PC-3 (cell line): ENCODE measurements at regions not wholly inside any gene's neighbourhood (a gene's known extent, or its start where the extent isn't known, plus 50 kb on each side); places are given as distances from the start of the nearest gene placed in this dataset.

Source experiments
- ATAC-seq: fragments of 200-7000 bp; cut with Tn5 transposase; 2 replicates; pipeline ENCODE4 v1.9.1; 2020; ENCODE audit warnings: mild to moderate bottlenecking, moderate library complexity
- BruUV-seq: library from RNA; stranded (reverse); fragments of 400-500 nt; replicated peaks from 2 replicates; lab custom pipeline; 2021; lab: Mats Ljungman, UMichigan
- CTCF ChIA-PET: fragments of 300-600 bp; sonication (Branson Sonifier 250); formaldehyde crosslinking; loops from one replicate; lab custom pipeline; 2022; ENCODE audit warnings: antibody characterized with exemption; lab: Charles Lee
- POLR2A ChIA-PET: fragments of 300-600 bp; sonication (Branson Sonifier 250); formaldehyde crosslinking; loops from one replicate; lab custom pipeline; 2022; ENCODE audit warnings: antibody characterized with exemption; ENCODE audit not compliant: unreplicated experiment; lab: Charles Lee
- DNase-seq: peaks from one replicate; pipeline ENCODE4 v3.0.0-alpha.2; 2015
- H2AFZ ChIP-seq: fragments of 300-600 bp; sonication (generic); 2 replicates; pipeline ENCODE4 v1.6.0; 2016; ENCODE audit warnings: antibody characterized with exemption, low read length
- H3F3A ChIP-seq: fragments of 300-600 bp; sonication (generic); one replicate; pipeline ENCODE4 v1.6.0; 2017; ENCODE audit warnings: antibody characterized with exemption, low read length, control low read depth, mild to moderate bottlenecking; ENCODE audit not compliant: unreplicated experiment
- H3K27ac ChIP-seq: fragments of 300-600 bp; sonication (generic); 2 replicates; pipeline ENCODE4 v1.5.1; 2016; ENCODE audit warnings: mild to moderate bottlenecking, low read length
- H3K27me3 ChIP-seq: fragments of 300-600 bp; sonication (generic); 2 replicates; pipeline ENCODE4 v1.6.1; 2016; ENCODE audit warnings: low read length, mixed read lengths
- H3K36me3 ChIP-seq: fragments of 300-600 bp; sonication (generic); 2 replicates; pipeline ENCODE4 v1.6.1; 2016; ENCODE audit warnings: low read depth, mixed run types, low read length, mixed read lengths
- H3K4me1 ChIP-seq: fragments of 300-600 bp; sonication (generic); 2 replicates; pipeline ENCODE4 v1.5.1; 2016; ENCODE audit warnings: low read length; ENCODE audit not compliant: insufficient read depth
- H3K4me2 ChIP-seq: fragments of 300-600 bp; sonication (generic); 2 replicates; pipeline ENCODE4 v1.6.0; 2016; ENCODE audit warnings: low read length
- H3K4me3 ChIP-seq: fragments of 300-600 bp; sonication (generic); 2 replicates; pipeline ENCODE4 v1.5.1; 2016; ENCODE audit warnings: mild to moderate bottlenecking, low read length, mixed read lengths
- H3K79me2 ChIP-seq: fragments of 300-600 bp; sonication (generic); 2 replicates; pipeline ENCODE4 v1.6.1; 2017; ENCODE audit warnings: low read length, mixed read lengths
- H3K9ac ChIP-seq: fragments of 300-600 bp; sonication (generic); 2 replicates; pipeline ENCODE4 v1.6.0; 2016; ENCODE audit warnings: mild to moderate bottlenecking, low read length
- H3K9me2 ChIP-seq: fragments of 300-600 bp; sonication (generic); replicated peaks from 2 replicates; pipeline ENCODE4 v1.6.1; 2016; ENCODE audit warnings: mixed run types, low read length, mixed read lengths
- H3K9me3 ChIP-seq: fragments of 300-600 bp; sonication (generic); 2 replicates; pipeline ENCODE4 v1.6.1; 2016; ENCODE audit warnings: low read length, mixed read lengths
- H4K20me1 ChIP-seq: fragments of 300-600 bp; sonication (generic); 2 replicates; pipeline ENCODE4 v1.6.1; 2016; ENCODE audit warnings: low read length, mixed read lengths
- EZH2 ChIP-seq: fragments of 300-600 bp; sonication (generic); IDR thresholded peaks from one replicate; pipeline ENCODE4 v1.6.1; 2017; ENCODE audit warnings: antibody characterized with exemption, mild to moderate bottlenecking, low read length; ENCODE audit not compliant: unreplicated experiment
- EZH2phosphoT487 ChIP-seq: fragments of 300-600 bp; sonication (generic); IDR thresholded peaks from 2 replicates; pipeline ENCODE4 v1.6.1; 2018; ENCODE audit warnings: mild to moderate bottlenecking, antibody characterized with exemption, low read length, borderline replicate concordance
- intact Hi-C: fragments of 100-400 bp; cut with micrococcal nuclease; formaldehyde crosslinking; loops from 2 replicates; pipeline ENCODE4 v1.9.0; 2023
- TF ChIP-seq, protein P1 (sequence below): fragments of 300-600 bp; sonication (generic); conservative IDR thresholded peaks from 2 replicates; pipeline ENCODE4 v1.5.1; 2017; ENCODE audit warnings: antibody characterized with exemption, low read depth, mild to moderate bottlenecking, low read length

GRCh38 chr11:112650527-112650926, 310.7 kb upstream of the NCAM1 start:
- Histone ChIP-seq H3K9me3 (no peaks in the 10 kb centered on the region), H3K9me2 (no peaks in the 10 kb centered on the region), H3K4me1 (no peaks in the 10 kb centered on the region), H3K9ac (no peak overlapping the region), H4K20me1 (no peaks in the 10 kb centered on the region), H3F3A (no peaks in the 10 kb centered on the region), H3K36me3 (no peaks in the 10 kb centered on the region), H3K4me3 (no peak overlapping the region), H3K27ac (no peak overlapping the region), H2AFZ (no peak overlapping the region), H3K27me3 (no peaks in the 10 kb centered on the region), H3K4me2 (no peak overlapping the region), H3K79me2 (no peaks in the 10 kb centered on the region)
- TF ChIP-seq EZH2 = no peak
- TF ChIP-seq EZH2phosphoT487 = no peak
- TF ChIP-seq, protein P1, sequence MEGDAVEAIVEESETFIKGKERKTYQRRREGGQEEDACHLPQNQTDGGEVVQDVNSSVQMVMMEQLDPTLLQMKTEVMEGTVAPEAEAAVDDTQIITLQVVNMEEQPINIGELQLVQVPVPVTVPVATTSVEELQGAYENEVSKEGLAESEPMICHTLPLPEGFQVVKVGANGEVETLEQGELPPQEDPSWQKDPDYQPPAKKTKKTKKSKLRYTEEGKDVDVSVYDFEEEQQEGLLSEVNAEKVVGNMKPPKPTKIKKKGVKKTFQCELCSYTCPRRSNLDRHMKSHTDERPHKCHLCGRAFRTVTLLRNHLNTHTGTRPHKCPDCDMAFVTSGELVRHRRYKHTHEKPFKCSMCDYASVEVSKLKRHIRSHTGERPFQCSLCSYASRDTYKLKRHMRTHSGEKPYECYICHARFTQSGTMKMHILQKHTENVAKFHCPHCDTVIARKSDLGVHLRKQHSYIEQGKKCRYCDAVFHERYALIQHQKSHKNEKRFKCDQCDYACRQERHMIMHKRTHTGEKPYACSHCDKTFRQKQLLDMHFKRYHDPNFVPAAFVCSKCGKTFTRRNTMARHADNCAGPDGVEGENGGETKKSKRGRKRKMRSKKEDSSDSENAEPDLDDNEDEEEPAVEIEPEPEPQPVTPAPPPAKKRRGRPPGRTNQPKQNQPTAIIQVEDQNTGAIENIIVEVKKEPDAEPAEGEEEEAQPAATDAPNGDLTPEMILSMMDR = no peak
- no TSS peak for BruUV-seq
- no peak for DNase-seq
- POLR2A ChIA-PET = no interaction called here
- intact Hi-C loops = no loop called here
- no peak for ATAC-seq
- CTCF ChIA-PET = no interaction called here

- TF ChIP-seq EZH2 = no peak
- no peak for TF ChIP-seq EZH2phosphoT487
- TF ChIP-seq, protein P1 = no peak
- Histone ChIP-seq H3K4me2 (no peak overlapping the region), H3K27me3 (no peaks in the 10 kb centered on the region), H3K9me2 (no peaks in the 10 kb centered on the region), H3F3A (no peaks in the 10 kb centered on the region), H3K9ac (no peak overlapping the region), H3K4me3 (no peak overlapping the region), H3K9me3 (no peaks in the 10 kb centered on the region), H2AFZ (no peak overlapping the region), H3K36me3 (no peaks in the 10 kb centered on the region), H4K20me1 (no peaks in the 10 kb centered on the region), H3K79me2 (no peaks in the 10 kb centered on the region), H3K4me1 (no peaks in the 10 kb centered on the region), H3K27ac (no peak overlapping the region)
- no peak for DNase-seq
- no peak for ATAC-seq
- CTCF ChIA-PET = no interaction called here
- POLR2A ChIA-PET = no interaction called here
- intact Hi-C loops = no loop called here
- BruUV-seq = no TSS peak
Observed at GRCh38 chr11:112651386-112651785, 309.8 kb upstream of the NCAM1 start.

- Histone ChIP-seq H3K27ac (no peak overlapping the region), H3K4me3 (no peak overlapping the region), H3K9ac (no peak overlapping the region), H3F3A (no peaks in the 10 kb centered on the region), H3K27me3 (no peaks in the 10 kb centered on the region), H3K36me3 (no peaks in the 10 kb centered on the region), H3K4me1 (no peaks in the 10 kb centered on the region), H3K9me3 (no peaks in the 10 kb centered on the region), H3K9me2 (no peaks in the 10 kb centered on the region), H3K79me2 (no peaks in the 10 kb centered on the region), H3K4me2 (no peak overlapping the region), H2AFZ (no peak overlapping the region), H4K20me1 (no peaks in the 10 kb centered on the region)
- no peak for TF ChIP-seq EZH2
- TF ChIP-seq, protein P1 = no peak
- TF ChIP-seq EZH2phosphoT487 = no peak
- DNase-seq = no peak
- ATAC-seq = no peak
- POLR2A ChIA-PET = no interaction called here
- intact Hi-C loops = no loop called here
- CTCF ChIA-PET = no interaction called here
- no TSS peak for BruUV-seq
Observed at GRCh38 chr11:112652786-112653390, 308.3 kb upstream of the NCAM1 start.
